ENCODE measurements at regions not wholly inside any gene's neighbourhood (a gene's known extent, or its start where the extent isn't known, plus 50 kb on each side); places are given as distances from the start of the nearest gene placed in this dataset.

GRCh38 chr5:6026766-6027406 lies 351.5 kb downstream of the MED10 start:
- TF ChIP-seq TEAD4 (IDR thresholded peaks at IDR 0.05): no peak
- no peak for TF ChIP-seq ZBTB7A (IDR thresholded peaks at IDR 0.05; ENCODE audit: low read depth)
- no peak for TF ChIP-seq YY1 (IDR thresholded peaks at IDR 0.05; ENCODE audit: low read depth)
- TF ChIP-seq REST (IDR thresholded peaks at IDR 0.05; ENCODE audit: low read depth): no peak
- TF ChIP-seq EP300 (IDR thresholded peaks at IDR 0.05; ENCODE audit: borderline replicate concordance): no peak
- TF ChIP-seq CREB1 (IDR thresholded peaks at IDR 0.05; ENCODE audit: low read depth): no peak
- TF ChIP-seq RAD21 (IDR thresholded peaks at IDR 0.05; ENCODE audit: low read depth): no peak
